ENCODE measurements at regions not wholly inside any gene's neighbourhood (a gene's known extent, or its start where the extent isn't known, plus 50 kb on each side); places are given as distances from the start of the nearest gene placed in this dataset.
"Not testable (repeated sequence)": the region's sequence is repeated elsewhere in the genome, so short reads cannot be mapped to it uniquely, and the experiment has no call there.

- DNase-seq (ENCODE audit: low read depth) = no peak
- Histone ChIP-seq H3K36me3 (ENCODE audit: control insufficient read depth, insufficient read depth, low read length) (no peaks in the 10 kb centered on the region), H3K27me3 (ENCODE audit: control insufficient read depth, insufficient read depth, low read length) (no peaks in the 10 kb centered on the region), H3K4me3 (ENCODE audit: low read depth, low read length) (no peak overlapping the region)
- TF ChIP-seq, protein P1, sequence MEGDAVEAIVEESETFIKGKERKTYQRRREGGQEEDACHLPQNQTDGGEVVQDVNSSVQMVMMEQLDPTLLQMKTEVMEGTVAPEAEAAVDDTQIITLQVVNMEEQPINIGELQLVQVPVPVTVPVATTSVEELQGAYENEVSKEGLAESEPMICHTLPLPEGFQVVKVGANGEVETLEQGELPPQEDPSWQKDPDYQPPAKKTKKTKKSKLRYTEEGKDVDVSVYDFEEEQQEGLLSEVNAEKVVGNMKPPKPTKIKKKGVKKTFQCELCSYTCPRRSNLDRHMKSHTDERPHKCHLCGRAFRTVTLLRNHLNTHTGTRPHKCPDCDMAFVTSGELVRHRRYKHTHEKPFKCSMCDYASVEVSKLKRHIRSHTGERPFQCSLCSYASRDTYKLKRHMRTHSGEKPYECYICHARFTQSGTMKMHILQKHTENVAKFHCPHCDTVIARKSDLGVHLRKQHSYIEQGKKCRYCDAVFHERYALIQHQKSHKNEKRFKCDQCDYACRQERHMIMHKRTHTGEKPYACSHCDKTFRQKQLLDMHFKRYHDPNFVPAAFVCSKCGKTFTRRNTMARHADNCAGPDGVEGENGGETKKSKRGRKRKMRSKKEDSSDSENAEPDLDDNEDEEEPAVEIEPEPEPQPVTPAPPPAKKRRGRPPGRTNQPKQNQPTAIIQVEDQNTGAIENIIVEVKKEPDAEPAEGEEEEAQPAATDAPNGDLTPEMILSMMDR (IDR thresholded peaks at IDR 0.05; ENCODE audit: insufficient read depth, low read length, poor library complexity, severe bottlenecking) = no peak
Observed at GRCh38 chr5:17024686-17025180, 88.6 kb upstream of the MYO10 start.

GRCh38 chr5:17031659-17032277 is 95.7 kb upstream of the MYO10 start:
- not testable (repeated sequence) for H3K27me3 ChIP-seq (ENCODE audit: control insufficient read depth, insufficient read depth, low read length); H3K4me3 ChIP-seq (ENCODE audit: low read depth, low read length); H3K36me3 ChIP-seq (ENCODE audit: control insufficient read depth, insufficient read depth, low read length); DNase-seq (ENCODE audit: low read depth)

GRCh38 chr5:17032314-17032985 is 96.4 kb upstream of the MYO10 start:
- not testable (repeated sequence) for H3K4me3 ChIP-seq (ENCODE audit: low read depth, low read length); DNase-seq (ENCODE audit: low read depth); H3K36me3 ChIP-seq (ENCODE audit: control insufficient read depth, insufficient read depth, low read length); H3K27me3 ChIP-seq (ENCODE audit: control insufficient read depth, insufficient read depth, low read length)

DNA sequence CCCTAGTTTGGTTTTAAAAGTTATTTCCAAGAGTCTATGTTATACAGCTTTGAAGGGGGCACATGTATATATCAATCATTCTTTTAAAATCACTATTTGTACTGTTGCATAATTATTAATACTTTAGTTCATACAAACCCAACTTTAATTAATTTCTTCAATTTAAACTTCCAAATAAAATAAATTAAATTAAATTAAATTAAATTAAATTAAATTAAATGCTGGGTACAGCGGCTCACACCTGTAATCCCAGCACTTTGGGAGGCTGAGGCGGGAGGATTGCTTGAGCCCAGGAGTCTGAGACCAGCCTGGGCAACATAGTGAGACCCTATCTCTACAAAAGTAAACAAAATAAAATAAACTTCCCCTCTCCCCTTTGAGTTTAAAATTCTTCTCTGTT is 98.9 kb upstream of the MYO10 start:
- H3K36me3 ChIP-seq (ENCODE audit: control insufficient read depth, insufficient read depth, low read length); DNase-seq (ENCODE audit: low read depth): not testable (repeated sequence)

DNA sequence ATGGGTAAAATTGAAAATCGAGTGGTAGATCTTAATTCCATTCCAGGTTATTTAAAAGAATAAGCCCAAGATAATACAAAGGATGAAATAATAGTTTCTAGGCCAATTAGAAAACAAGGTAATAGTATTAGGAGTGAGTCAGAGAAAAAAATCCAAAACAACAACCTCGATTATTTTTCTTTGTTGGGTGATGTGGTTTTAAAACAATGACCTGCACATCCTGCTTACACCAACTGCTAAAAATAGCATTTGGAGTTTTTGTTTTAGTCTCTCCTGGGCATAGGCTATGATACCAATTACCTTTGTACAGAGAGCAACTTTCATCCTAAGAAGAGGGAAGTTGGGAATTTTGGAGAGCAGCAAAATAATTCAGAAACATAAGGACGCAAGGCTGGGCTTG is 101.7 kb upstream of the MYO10 start:
- H3K4me3 ChIP-seq (ENCODE audit: low read depth, low read length) = no peak overlapping the region
- no peaks in the 10 kb centered on the region for H3K27me3 ChIP-seq (ENCODE audit: control insufficient read depth, insufficient read depth, low read length)
- no peak for DNase-seq (ENCODE audit: low read depth)
- TF ChIP-seq, protein P1 (IDR thresholded peaks at IDR 0.05; ENCODE audit: insufficient read depth, low read length, poor library complexity, severe bottlenecking) = no peak
- H3K36me3 ChIP-seq (ENCODE audit: control insufficient read depth, insufficient read depth, low read length) = no peaks in the 10 kb centered on the region

More for the DNA sequence above, 98.9 kb upstream of the MYO10 start:
- H3K27me3 ChIP-seq (ENCODE audit: control insufficient read depth, insufficient read depth, low read length); H3K4me3 ChIP-seq (ENCODE audit: low read depth, low read length): not testable (repeated sequence)

- Histone ChIP-seq H3K36me3 (ENCODE audit: control insufficient read depth, insufficient read depth, low read length) (no peaks in the 10 kb centered on the region), H3K27me3 (ENCODE audit: control insufficient read depth, insufficient read depth, low read length) (no peaks in the 10 kb centered on the region), H3K4me3 (ENCODE audit: low read depth, low read length) (no peak overlapping the region)
- TF ChIP-seq, protein P1 (IDR thresholded peaks at IDR 0.05; ENCODE audit: insufficient read depth, low read length, poor library complexity, severe bottlenecking) = no peak
- no peak for DNase-seq (ENCODE audit: low read depth)
Observed at GRCh38 chr5:17039170-17039569, 103.1 kb upstream of the MYO10 start.

- TF ChIP-seq, protein P1 (IDR thresholded peaks at IDR 0.05; ENCODE audit: insufficient read depth, low read length, poor library complexity, severe bottlenecking) = no peak
- DNase-seq (ENCODE audit: low read depth) = no peak
- H3K4me3 ChIP-seq (ENCODE audit: low read depth, low read length) = no peak overlapping the region
- H3K27me3 ChIP-seq (ENCODE audit: control insufficient read depth, insufficient read depth, low read length) = no peaks in the 10 kb centered on the region
- H3K36me3 ChIP-seq (ENCODE audit: control insufficient read depth, insufficient read depth, low read length) = no peaks in the 10 kb centered on the region
Observed at GRCh38 chr5:17042041-17042440, 106.0 kb upstream of the MYO10 start.

All from kidney epithelial cell (primary cell).